HG03196 (cell line): ENCODE measurements at regions not wholly inside any gene's neighbourhood (a gene's known extent, or its start where the extent isn't known, plus 50 kb on each side); places are given as distances from the start of the nearest gene placed in this dataset.
"Not testable (repeated sequence)": the region's sequence is repeated elsewhere in the genome, so short reads cannot be mapped to it uniquely, and the experiment has no call there.

Experiments used
- ATAC-seq: cut with Tn5 transposase; IDR thresholded peaks from one replicate; pipeline ENCODE4 v1.9.1; 2021; ENCODE audit not compliant: unreplicated experiment

- ATAC-seq = no peak
These were observed 144.4 kb downstream of the PTBP2 start for GRCh38 chr1:96865731-96866685.

GRCh38 chr1:96872757-96873156 lies 151.2 kb downstream of the PTBP2 start:
- no peak for ATAC-seq

- ATAC-seq = no peak
These were observed 157.1 kb downstream of the PTBP2 start for GRCh38 chr1:96878640-96879039.

- no peak for ATAC-seq
These were observed 159.0 kb downstream of the PTBP2 start for GRCh38 chr1:96880626-96881025.

- ATAC-seq = no peak
These were observed 160.5 kb downstream of the PTBP2 start for GRCh38 chr1:96882096-96882495.

- no peak for ATAC-seq
These were observed 164.9 kb downstream of the PTBP2 start for GRCh38 chr1:96886474-96886873.

GRCh38 chr1:96887501-96887900 lies 165.9 kb downstream of the PTBP2 start:
- no peak for ATAC-seq

- no peak for ATAC-seq
These were observed 180.3 kb downstream of the PTBP2 start for GRCh38 chr1:96901783-96902363.

- no peak for ATAC-seq
These were observed 190.7 kb downstream of the PTBP2 start for GRCh38 chr1:96912248-96912647.

GRCh38 chr1:96915701-96916100 lies 194.1 kb downstream of the PTBP2 start:
- not testable (repeated sequence) for ATAC-seq

GRCh38 chr1:96918406-96918805 lies 196.8 kb downstream of the PTBP2 start:
- ATAC-seq = no peak

GRCh38 chr1:96922181-96922580 lies 200.6 kb downstream of the PTBP2 start:
- ATAC-seq = no peak

- ATAC-seq = no peak
These were observed 202.2 kb downstream of the PTBP2 start for GRCh38 chr1:96923753-96924152.

- no peak for ATAC-seq
These were observed 204.6 kb downstream of the PTBP2 start for GRCh38 chr1:96926176-96926575.

- no peak for ATAC-seq
These were observed 205.5 kb downstream of the PTBP2 start for GRCh38 chr1:96927125-96927524.

GRCh38 chr1:96931136-96931535 lies 209.6 kb downstream of the PTBP2 start:
- ATAC-seq = no peak

GRCh38 chr1:96934282-96934681 lies 212.7 kb downstream of the PTBP2 start:
- no peak for ATAC-seq

- no peak for ATAC-seq
These were observed 223.0 kb downstream of the PTBP2 start for GRCh38 chr1:96944432-96945092.

GRCh38 chr1:96945509-96946084 lies 224.0 kb downstream of the PTBP2 start:
- ATAC-seq = no peak

- ATAC-seq = no peak
These were observed 233.9 kb downstream of the PTBP2 start for GRCh38 chr1:96955307-96956012.

- no peak for ATAC-seq
These were observed 240.6 kb downstream of the PTBP2 start for GRCh38 chr1:96962216-96962615.
